ENCODE measurements at regions not wholly inside any gene's neighbourhood (a gene's known extent, or its start where the extent isn't known, plus 50 kb on each side); places are given as distances from the start of the nearest gene placed in this dataset.

DNA sequence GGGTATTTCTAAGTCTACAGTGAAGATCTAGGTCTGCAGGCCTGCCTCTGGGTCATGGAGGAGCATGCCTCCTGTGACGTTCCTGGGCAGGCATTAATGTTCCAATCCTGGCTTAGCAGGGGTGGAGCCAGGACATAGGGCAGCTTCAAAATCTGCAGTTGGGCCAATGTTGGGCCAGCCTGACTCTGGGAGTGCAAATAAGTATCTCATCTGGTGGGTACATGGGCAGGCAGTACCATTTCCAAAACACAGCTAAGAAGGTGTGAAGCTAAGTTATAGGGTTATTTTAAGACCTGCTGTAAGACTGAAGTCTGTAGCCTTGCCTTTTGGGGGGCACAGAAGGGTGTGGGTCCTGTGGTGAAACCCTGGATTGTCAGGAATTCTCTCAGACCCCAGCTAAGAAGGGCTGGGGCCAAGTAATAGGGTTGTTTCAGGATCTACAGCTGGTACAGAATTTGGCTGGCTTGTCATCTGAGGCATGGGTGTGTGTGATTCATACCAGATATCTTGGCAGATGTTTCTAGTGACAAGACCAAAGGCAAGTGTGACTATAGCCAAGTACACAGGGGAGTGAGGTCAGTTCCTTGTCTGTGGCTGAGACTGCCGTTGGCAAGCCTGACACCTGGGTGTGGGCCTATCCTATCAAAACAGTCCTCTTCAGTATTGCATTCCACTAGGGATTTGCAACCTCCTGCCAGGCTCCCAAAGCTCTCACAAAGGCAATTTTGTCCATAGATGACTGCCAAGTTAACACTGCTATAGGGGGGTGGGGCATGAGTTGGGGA, 468.7 kb upstream of the B3GALT2 start:
- TF ChIP-seq, protein P1, sequence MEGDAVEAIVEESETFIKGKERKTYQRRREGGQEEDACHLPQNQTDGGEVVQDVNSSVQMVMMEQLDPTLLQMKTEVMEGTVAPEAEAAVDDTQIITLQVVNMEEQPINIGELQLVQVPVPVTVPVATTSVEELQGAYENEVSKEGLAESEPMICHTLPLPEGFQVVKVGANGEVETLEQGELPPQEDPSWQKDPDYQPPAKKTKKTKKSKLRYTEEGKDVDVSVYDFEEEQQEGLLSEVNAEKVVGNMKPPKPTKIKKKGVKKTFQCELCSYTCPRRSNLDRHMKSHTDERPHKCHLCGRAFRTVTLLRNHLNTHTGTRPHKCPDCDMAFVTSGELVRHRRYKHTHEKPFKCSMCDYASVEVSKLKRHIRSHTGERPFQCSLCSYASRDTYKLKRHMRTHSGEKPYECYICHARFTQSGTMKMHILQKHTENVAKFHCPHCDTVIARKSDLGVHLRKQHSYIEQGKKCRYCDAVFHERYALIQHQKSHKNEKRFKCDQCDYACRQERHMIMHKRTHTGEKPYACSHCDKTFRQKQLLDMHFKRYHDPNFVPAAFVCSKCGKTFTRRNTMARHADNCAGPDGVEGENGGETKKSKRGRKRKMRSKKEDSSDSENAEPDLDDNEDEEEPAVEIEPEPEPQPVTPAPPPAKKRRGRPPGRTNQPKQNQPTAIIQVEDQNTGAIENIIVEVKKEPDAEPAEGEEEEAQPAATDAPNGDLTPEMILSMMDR (IDR thresholded peaks at IDR 0.05): no peak
- no peak overlapping the region for H3K4me3 ChIP-seq
- H3K36me3 ChIP-seq: no peaks in the 10 kb centered on the region
- H3K4me1 ChIP-seq: peaks cover 0 to 33% (median 6%) of the 10 kb centered on the region in 4 donors
- no peak for DNase-seq
- intact Hi-C loops (cut with DNase I; ENCODE audit: low total_unique reads): no loop called here
- no peaks in the 10 kb centered on the region for H3K27me3 ChIP-seq
- H3K27ac ChIP-seq: no peak overlapping the region
- H3K9me3 ChIP-seq: peaks cover 0 to 9% (median 0%) of the 10 kb centered on the region in 3 donors

DNA sequence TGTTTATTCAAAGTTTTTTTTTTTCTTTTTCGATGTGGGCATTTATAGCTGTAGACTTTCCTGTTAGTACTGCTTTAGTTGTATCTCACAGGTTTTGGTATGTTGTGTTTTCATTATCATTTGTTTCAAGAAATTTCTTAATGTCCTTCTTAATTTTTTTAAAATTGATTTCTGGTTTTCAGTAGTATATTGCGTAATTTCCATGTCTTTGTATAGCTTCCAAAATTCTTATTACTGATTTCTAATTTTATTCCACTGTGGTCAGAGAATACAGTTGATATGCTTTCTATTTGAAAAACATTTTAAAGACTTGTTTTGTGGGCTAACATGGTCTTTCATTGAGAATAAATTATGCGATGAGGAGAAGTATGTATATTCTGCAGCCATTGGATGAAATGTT, 463.2 kb upstream of the B3GALT2 start:
- no peaks in the 10 kb centered on the region for H3K4me1 ChIP-seq
- intact Hi-C loops (cut with DNase I; ENCODE audit: low total_unique reads): no loop called here
- peaks cover 0 to 6% (median 0%) of the 10 kb centered on the region in 3 donors for H3K9me3 ChIP-seq
- DNase-seq: no peak
- no peaks in the 10 kb centered on the region for H3K27me3 ChIP-seq
- TF ChIP-seq, protein P1 (IDR thresholded peaks at IDR 0.05): no peak
- H3K4me3 ChIP-seq: no peak overlapping the region
- no peaks in the 10 kb centered on the region for H3K36me3 ChIP-seq
- H3K27ac ChIP-seq: no peak overlapping the region

DNA sequence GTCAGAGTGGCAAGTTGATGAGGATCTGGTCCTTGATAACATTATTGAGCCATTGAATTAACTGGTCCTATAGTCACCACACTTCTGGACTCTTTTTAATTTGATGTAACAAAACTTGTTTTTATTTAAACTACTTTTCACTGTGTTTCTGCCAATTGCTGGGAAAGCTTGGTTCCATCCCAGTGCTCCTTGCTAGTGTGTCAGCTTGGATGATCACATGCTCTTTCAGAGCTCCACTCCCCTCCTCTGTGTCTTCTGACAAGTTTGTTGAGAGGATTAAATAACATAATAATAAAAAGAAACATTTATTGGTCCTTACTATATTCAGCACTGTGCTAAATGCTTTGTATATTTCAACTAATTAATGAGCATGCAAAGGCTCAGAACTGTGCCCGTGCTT, 448.5 kb upstream of the B3GALT2 start:
- Histone ChIP-seq H3K27ac (no peak overlapping the region), H3K36me3 (no peaks in the 10 kb centered on the region), H3K4me3 (no peak overlapping the region), H3K4me1 (no peaks in the 10 kb centered on the region), H3K9me3 (no peaks in the 10 kb centered on the region), H3K27me3 (no peaks in the 10 kb centered on the region)
- intact Hi-C loops (cut with DNase I; ENCODE audit: low total_unique reads): no loop called here
- TF ChIP-seq, protein P1 (IDR thresholded peaks at IDR 0.05): no peak
- no peak for DNase-seq

DNA sequence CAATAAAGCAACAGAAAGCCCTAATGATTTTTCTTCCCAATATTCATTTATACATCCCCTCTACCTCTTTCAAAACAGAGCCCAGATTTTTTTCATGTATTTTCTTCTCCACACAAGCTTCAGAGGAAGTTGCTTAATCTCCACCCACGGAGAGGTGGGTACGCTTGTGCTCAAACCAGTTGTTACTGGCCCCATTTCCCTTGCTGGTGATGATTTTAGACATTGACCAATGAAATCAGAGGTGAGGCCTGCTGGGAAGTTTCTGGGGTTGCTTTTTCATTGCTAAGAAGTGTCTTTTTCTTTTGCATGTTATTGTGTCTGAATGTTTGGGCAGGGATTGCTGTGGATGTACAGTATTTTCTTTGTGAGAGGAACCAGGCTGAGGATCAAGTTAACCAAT, 448.1 kb upstream of the B3GALT2 start:
- intact Hi-C loops (cut with DNase I; ENCODE audit: low total_unique reads): no loop called here
- Histone ChIP-seq H3K4me3 (no peak overlapping the region), H3K36me3 (no peaks in the 10 kb centered on the region), H3K9me3 (no peaks in the 10 kb centered on the region), H3K27me3 (no peaks in the 10 kb centered on the region), H3K4me1 (no peaks in the 10 kb centered on the region), H3K27ac (no peak overlapping the region)
- TF ChIP-seq, protein P1 (IDR thresholded peaks at IDR 0.05): no peak
- DNase-seq: no peak

DNA sequence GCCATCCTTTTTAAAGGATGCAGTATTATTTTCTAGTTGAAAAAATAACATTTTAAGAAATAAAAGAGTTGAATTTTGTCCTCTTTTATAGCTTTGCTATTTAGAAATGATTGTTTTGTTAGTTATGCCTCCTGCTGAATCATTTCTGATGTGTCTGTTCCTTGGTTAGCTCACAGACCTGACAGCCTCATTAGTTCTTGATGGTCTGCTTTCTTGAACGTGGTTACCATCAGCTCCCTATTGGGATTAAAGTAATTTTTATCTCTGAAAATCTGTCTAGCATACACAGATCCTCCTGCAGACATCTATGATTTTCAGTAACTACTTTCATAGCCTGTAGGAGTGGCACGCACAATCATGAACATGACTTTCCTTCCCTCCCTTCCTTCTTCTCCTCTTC, 447.6 kb upstream of the B3GALT2 start:
- Histone ChIP-seq H3K36me3 (no peaks in the 10 kb centered on the region), H3K9me3 (no peaks in the 10 kb centered on the region), H3K27ac (no peak overlapping the region), H3K4me1 (no peaks in the 10 kb centered on the region), H3K4me3 (no peak overlapping the region), H3K27me3 (no peaks in the 10 kb centered on the region)
- intact Hi-C loops (cut with DNase I; ENCODE audit: low total_unique reads): no loop called here
- TF ChIP-seq, protein P1 (IDR thresholded peaks at IDR 0.05): no peak
- DNase-seq: no peak

Data from tibial artery (tissue), 4 donors.